GM18519 (cell line): ENCODE measurements at regions not wholly inside any gene's neighbourhood (a gene's known extent, or its start where the extent isn't known, plus 50 kb on each side); places are given as distances from the start of the nearest gene placed in this dataset.
"Not testable (repeated sequence)": the region's sequence is repeated elsewhere in the genome, so short reads cannot be mapped to it uniquely, and the experiment has no call there.

ENCODE experiments used
- ATAC-seq: cut with Tn5 transposase; IDR thresholded peaks from one replicate; pipeline ENCODE4 v1.9.1; 2021; ENCODE audit warnings: mild to moderate bottlenecking, moderate library complexity; ENCODE audit not compliant: unreplicated experiment, low FRiP score

DNA sequence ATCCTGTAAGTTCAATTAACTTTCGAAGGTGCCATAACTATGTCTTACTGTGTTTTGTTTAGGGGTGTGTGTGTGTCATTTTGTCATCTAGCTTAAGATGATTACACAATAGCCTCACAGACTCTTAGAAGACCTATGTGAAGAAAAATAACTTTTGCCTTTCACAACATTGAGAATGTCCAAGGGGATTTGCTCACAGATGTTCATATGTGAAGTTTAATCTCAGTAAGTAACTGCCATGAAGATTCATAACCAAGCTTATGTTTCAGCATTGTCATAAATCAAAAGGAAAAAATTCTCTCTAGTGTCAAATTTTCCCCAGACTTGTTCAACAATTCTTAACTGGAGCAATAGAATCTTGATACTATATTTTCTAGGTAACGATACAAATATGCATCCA, 226.1 kb upstream of the PRKD1 start:
- no peak for ATAC-seq

DNA sequence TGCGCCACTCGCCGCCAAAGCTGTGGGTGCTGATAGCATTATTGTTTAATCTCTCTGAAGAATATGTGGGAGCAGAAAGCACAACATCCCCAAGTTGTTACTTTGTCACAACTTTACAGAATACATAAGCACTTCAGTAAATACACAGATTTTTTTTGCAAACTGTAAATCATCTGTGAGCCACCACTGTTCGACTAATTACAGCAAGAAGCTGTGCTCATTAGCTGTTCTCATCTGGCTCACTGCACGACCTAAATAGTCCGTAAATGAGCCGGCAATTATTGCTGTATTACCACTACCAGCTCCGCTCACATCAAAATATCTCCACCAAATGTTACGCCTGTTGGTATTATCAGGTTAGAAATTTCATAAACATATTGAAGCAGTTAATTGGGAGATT, 228.9 kb upstream of the PRKD1 start:
- ATAC-seq = no peak

DNA sequence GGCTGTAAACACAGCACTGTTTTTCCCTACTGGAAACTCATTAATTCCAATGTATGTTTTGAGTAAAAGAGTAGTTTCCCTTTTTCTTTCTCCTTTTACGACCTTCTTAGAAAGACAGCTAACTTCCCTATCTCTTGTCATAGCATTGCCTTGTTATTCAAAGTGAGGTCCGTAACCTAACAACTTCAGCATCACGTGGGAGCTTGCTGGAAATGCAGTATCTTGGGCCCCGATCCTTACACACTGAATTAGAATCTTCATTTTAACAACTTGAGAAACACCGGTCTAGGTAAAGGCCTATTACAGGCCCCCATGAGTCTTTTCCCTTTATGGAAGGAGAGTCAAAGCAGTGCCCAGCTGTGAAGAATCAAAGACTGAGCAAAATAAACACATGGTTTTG, 230.7 kb upstream of the PRKD1 start:
- no peak for ATAC-seq

DNA sequence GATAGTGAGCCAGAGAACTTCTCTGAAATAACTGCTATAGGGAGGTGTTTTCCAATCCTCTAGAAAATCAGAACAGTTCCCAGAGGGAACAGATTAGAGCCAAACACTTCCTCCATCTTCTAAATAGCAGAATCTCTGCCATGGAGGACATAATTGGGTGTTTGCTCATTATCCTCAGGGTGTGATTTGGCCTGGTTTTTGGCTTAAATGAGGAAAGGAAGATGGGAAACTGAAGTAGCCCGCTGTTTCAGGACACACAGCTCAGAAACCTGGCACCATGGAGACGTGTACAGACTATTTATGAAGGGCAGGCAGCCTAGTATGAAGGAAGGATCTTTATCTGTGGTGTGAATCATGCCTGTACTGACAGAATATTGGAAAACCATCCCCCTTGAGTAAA, 231.7 kb upstream of the PRKD1 start:
- ATAC-seq = no peak

DNA sequence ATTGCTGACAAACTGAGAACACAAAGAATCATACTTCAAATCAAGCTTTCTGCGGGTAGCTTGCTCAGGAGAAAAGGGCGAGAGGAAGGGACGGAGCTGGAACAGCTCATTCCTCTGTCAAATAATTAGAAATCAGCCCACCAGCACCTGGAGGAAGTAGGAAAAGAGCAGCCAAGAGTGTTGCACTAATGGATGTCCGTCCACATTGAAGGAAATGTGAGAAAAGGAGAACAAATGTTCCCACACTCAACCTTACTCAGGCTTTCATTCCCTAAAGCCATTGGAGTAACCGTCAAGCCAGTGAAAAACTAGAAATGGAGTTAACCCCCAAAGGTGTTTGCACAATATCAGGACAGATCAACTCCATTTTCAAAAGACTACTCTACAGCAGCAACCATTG, 233.0 kb upstream of the PRKD1 start:
- ATAC-seq = no peak

DNA sequence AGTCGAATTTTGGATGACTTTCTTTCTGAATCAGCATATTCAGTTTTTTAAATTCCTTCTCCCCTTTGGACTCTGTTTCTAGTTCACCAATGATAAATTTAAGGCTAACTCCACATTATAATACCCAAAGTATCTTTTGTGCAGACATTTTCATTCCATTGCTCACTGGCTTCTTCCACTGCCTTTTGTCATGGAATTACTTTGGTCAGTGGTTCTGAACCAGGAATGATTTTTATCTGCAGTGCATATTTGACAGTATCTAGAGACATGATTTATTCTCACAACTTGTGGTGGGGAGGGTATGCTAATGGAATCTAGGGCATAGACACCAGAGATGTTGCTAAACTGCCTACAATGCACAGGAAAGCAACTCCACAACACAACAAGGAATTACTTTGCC, 234.4 kb upstream of the PRKD1 start:
- ATAC-seq = no peak

DNA sequence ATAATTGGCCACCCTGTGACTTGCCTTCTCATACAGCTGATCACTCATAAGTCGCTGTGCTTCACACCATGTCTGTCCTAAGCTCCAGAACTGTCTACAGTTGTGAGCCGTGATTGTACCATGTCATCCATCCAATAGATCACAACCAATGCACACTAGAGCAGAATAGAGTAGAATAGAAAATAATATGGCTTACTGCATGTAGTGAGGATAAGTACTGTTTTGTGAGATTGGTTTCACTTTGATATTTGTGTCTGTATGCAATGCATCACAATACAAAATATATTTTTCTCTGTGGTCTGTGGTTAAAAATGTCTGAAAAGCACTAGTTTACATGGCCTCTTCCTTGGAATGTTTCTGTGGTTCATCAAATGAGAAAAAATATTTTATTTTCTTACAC, 237.6 kb upstream of the PRKD1 start:
- ATAC-seq = no peak

DNA sequence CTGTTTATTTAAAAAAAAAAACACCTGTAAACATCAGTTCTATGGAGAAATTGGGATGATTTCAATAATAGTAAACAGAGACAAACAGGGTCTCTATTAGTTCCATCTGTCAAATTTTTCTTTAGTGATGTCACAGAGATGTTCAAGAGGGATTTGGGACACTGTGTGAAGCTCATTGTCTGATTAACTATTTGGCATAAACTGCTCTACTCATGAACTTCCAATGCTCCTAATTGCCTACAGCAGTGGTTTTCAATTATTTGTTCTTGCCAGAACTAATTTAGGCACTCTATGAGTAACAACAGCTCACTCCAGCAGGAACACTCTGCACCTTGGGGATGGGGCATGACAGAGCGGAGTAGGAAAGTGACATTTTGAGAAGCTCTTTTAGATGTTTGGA, 250.1 kb upstream of the PRKD1 start:
- no peak for ATAC-seq

DNA sequence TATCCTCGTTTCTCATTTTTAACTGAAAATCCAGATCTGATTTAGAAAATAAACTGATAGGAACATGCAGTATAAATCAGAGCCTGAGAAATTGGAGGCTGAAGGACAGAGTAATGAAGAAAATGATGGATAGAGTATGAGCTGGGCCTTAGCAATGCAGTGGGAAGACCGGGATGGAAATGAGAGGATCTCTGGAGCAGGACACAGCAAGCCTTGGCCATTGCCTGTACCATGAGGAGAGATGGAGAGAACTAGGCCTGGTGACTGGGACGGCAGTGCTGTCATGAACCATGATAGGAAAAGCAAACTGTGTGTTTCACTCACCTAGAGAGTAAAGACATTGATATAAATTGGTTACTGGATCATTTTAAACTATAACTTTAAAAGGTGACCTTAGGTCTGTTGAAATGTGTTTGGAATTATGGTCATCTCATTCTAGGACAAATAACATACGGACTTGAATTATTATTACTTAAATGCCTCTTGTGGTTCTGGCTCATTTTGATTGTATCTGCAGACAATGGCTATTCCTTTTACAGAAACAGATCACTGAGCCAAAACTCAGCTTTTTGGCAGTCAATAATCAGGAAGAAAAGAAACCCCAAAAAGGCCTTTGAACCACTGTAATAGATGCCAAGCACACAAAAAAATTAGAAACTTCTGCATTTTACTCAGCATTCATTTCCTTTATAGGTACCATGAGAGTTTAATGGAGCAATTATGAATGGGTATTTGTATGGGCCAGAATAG, 251.9 kb upstream of the PRKD1 start:
- ATAC-seq = no peak

DNA sequence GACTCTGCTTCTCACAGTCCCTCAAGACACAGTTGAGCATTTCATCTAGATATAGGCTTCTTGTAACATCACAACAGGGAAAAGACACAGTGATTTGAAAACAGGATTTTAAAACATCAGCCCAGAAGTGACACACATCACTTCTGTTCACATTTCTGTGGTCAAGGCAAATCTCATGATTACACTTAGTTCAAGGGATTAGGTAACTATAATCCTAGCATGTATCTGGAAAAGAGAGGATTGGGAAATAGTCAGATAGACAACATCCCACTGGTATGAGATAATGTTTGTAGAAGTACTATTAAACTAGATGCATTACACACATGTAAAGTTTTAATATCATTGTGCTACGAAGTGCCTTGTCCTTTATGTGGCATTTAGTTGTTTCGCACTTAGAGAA, 252.6 kb upstream of the PRKD1 start:
- ATAC-seq = no peak

DNA sequence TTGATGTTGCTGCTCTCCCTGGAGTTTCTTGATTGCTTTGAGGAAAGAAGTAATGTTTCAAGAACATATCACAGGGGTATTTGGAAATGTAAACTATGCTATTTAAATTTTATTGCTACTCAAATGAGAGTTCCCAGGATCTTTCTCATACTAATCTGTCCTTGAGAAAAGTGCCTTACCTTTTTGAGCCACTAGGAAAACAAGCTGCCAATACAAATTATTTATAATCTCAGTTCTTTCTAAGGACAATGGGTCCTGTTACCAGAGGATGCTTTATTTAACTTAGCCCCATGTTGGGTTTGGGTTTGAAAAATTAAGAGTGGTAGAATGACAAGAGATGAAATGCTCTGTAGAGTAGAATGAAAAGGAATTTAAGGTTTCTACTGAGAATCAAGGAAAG, 258.2 kb upstream of the PRKD1 start:
- ATAC-seq = no peak

DNA sequence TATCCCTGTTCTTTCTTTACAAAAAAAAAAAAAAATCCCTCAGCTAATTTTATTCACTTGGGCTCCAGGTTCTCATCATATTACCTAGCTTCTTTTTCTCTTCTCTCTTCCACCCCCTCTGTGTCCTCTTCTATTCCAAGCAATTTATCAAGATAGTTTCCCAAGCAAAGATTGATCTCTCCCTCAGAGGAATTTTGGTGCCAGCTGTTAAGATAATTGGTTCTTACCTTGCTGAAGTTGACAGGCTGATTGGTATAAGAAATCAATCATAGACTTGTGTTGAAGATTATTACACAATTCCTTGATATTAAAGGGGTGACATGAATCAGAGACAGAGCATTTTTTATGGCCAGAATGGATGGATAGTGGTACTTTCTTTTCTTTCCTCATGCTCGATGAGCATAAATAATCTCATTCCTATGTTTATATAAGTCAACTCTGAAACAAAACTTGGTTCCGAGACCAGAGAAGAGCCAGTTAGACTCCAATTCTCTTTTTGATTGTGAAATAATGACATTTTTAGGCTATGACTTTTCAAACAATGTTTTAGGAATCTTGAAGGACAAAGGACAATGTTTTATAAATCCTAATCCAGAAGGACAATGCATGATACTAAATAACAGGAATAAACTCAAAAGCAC, 264.1 kb upstream of the PRKD1 start:
- ATAC-seq = no peak

DNA sequence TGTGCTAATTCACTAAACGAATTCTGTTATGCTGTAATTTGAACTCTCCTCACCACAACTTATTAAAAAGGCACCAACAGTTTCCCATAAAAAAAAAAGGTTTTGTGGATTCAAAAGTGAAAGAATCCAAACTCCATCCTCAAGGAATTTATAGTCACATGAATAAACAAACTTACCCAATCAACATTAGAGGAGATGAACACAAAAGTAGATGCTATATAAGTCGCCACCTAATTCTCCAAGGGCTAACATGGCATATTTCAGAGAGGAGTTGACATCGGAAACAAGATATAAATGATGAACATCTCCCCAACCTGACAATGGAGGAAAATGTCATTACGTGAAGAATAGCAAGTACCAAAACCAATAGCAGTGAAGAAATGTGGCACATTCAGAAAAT, 265.5 kb upstream of the PRKD1 start:
- no peak for ATAC-seq

DNA sequence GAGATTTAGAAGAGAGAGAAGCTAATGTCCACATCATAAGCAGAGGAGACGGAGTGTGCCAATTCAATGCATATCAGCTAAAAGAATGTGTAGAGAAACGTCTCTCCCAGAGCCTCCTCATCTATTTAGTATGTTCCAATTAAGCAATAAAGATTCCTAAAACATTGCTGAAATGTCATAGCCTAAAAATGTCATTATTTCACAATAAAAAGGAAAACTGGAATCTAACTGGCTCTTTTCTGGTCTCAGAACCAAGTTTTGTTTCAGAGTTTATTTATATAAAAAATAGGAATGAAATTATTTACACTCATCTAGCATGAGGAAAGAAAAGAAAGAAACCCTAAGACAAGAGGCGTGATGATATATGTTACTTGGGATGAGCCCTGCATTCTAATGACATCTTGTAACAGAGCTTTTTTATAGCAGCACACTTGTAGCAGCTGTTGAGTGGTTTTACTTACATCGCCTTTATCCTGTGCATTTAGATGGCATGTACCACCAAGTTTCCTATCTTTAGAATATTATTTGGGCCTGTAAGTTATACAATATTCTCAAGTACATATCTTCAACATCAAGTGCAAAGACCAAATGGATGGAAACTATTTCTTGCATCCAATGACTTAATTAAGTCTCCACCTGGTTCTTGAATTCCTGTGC, 266.3 kb upstream of the PRKD1 start:
- no peak for ATAC-seq

DNA sequence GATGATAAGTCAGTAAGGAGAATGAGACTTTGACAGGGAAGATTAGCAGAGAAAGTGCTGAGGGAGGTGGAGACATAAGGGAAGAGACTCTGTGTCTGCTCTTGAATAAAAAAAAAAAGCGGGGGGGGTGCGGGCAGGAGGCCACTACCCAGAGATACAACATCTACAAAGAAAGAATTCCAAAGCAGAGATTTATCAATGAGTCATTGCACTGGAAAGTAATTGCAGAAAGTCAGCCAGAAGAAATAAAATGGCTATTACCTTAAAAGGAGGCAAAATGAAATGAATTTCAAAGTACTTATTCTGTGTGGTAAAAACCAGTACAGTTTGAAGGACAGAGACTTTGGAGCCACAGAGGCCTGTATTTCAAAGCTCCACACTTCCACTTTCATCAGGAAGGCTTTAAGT, 267.1 kb upstream of the PRKD1 start:
- no peak for ATAC-seq

DNA sequence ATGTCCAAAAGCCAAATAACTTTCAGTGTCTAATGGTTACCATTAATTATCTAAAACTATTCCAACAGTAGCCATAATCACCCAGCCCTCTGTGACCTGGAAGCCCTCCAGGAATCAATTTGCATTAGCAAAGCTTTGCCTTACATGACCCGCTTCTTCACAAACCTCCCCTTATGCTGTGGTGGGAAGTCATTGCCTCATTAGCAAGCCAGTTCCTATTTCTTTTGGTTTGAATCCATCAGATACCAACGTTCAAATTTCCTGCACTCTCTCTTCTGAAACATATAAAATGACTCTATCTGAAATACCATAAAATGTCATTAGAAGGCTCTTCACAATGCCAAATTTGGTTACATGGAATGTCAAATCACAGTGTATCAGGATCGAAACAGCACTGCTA, 268.3 kb upstream of the PRKD1 start:
- ATAC-seq = no peak

DNA sequence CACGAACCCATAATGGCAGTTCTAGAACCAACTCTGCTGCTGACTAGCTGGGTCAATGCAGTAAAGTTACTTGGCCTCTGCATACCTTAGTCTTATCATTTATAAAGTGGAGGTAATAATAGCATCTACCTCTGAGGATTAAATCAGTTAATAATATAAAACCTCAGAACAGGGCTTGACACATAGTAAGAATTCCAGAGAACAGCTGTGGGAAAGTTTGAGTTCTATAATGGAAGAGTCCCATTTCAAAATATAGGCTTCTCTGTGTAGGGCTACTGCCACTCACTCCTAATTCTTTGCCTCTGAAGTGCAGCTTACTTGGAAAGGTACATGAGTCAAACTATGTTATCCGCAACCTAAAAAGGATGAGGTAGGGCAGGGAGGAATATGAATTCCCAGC, 269.2 kb upstream of the PRKD1 start:
- ATAC-seq = no peak

DNA sequence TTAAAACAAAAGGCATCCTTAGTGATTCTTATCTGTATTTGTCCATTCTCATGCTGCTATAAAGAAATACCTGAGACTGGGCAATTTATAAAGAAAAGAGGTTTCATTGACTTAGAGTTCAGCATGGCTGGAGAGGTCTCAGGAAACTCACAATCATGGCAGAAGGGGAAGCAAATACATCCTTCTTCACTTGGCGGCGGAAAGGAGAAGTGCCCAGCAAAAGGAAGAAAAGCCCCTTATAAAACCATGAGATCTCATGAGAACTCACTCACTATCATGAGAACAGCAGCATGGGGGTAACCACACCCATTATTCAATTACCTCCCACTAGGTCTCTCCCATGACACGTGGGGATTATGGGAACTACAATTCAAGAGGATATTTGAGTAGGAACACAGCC, 271.1 kb upstream of the PRKD1 start:
- not testable (repeated sequence) for ATAC-seq

DNA sequence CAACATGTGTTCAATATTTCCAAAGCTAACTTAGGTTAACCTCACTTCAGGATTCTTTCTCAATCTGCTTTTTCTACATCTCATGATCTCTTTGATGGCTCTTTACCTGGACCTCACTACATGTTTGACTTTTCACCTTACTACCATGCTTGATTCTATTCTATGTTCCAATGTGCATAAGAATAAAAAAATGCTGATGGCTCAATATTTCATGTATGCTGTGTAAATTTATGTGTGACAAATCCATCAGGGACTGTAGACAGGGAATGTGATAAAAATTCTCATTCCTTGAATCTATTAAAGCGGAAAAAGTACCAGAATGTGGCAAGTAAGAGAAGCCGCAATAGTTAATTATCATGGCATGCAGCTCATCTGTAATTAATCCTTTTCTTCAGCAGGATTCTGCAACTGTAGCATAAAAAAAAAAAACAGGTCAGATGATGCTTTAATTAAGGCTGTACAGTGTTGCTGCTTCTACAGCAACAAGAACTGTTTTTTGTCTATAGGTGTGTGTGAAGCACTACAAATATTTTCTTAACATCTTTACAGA, 276.9 kb upstream of the PRKD1 start:
- ATAC-seq = no peak

DNA sequence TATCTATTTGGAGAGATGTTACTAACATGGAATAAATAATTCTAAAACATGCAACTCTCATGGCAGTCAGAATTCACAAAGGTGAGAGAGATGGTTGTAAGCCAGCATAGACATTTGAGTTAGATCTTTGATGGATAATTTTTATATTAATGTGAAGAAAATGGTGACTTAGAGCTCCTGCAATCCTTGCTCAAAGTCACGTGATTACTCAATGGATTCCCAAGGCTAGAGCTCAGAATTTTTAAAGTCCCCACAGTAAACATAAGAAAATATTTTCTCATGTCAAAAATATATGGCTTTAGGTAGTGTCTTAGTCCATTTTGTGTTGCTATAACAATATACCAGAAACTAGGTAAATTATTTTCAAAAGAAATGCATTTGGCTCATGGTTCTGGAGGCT, 281.5 kb upstream of the PRKD1 start:
- no peak for ATAC-seq

DNA sequence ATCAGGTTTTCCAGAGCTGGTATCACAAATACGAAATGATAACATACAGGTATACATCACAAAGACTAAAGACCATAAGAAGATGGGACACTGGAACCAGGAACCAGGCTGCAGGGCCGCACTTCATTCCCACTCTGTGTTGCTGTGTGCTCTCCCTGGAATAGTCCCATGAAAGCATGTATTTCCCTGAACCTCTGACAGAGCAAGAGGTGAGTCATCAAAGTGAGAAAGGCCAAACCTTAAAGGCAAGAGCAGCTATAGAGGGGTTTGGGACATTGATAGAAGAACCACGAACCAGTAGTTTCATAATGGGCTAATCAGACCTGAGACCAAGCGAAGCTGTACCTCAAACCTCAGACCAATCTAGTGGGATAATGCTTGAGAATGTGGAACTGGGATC, 283.0 kb upstream of the PRKD1 start:
- no peak for ATAC-seq

DNA sequence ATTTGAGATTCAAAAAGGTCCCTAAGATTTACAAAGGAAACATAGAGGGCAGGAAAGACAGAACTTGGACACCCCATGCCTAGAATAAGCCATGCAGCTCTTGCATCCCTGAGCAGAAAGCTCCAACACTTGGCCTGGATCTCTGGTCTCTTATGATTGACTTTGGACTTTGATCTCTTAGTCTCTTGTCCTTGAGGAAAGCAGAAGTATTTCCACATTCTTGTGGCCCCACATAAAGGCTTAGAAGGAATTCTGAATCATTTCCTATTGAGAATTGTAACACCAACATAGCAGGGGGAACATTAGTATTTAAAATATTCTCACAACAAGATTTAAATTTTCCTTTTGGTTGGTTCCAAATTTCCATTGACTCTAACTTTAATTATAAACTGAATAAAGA, 283.7 kb upstream of the PRKD1 start:
- no peak for ATAC-seq
